OCI-LY3 (cell line): ENCODE measurements at regions not wholly inside any gene's neighbourhood (a gene's known extent, or its start where the extent isn't known, plus 50 kb on each side); places are given as distances from the start of the nearest gene placed in this dataset.
"Not testable (repeated sequence)": the region's sequence is repeated elsewhere in the genome, so short reads cannot be mapped to it uniquely, and the experiment has no call there.

Experiments used
- H2AFZ ChIP-seq: fragments of 200-600, 300-600 bp; shearing (Covaris generic); 2 replicates; pipeline ENCODE4 v1.6.0; 2014; ENCODE audit warnings: antibody characterized with exemption, low read depth, low read length
- H3K27ac ChIP-seq: fragments of 200-600, 300-600 bp; sonication (generic); 2 replicates; pipeline ENCODE4 v1.5.1; 2014; ENCODE audit warnings: mild to moderate bottlenecking, low read length, moderate library complexity, mixed read lengths
- H3K27me3 ChIP-seq: fragments of 200-600, 300-600 bp; sonication (generic); 2 replicates; pipeline ENCODE4 v1.6.1; 2014; ENCODE audit warnings: low read depth, low read length, mixed read lengths
- H3K36me3 ChIP-seq: fragments of 200-600, 300-600 bp; sonication (generic); replicated peaks from 2 replicates; pipeline ENCODE3; 2014; ENCODE audit warnings: low read depth, low read length, mixed read lengths
- H3K4me1 ChIP-seq: fragments of 300-600, 200-600 bp; sonication (generic); 2 replicates; pipeline ENCODE4 v1.6.1; 2014; ENCODE audit warnings: low read length, mixed read lengths
- H3K4me2 ChIP-seq: fragments of 200-600, 300-600 bp; sonication (generic); 2 replicates; pipeline ENCODE4 v1.6.1; 2014; ENCODE audit warnings: low read length, mixed read lengths
- H3K4me3 ChIP-seq: fragments of 300-600, 200-600 bp; sonication (generic); 2 replicates; pipeline ENCODE4 v1.5.1; 2014; ENCODE audit warnings: antibody characterized with exemption, mild to moderate bottlenecking, low read length, moderate library complexity
- H3K79me2 ChIP-seq: fragments of 300-600, 200-600 bp; shearing (Covaris generic); 2 replicates; pipeline ENCODE4 v1.6.1; 2014; ENCODE audit warnings: mild to moderate bottlenecking, low read length, mixed read lengths
- H3K9ac ChIP-seq: fragments of 300-600, 200-600 bp; shearing (Covaris generic); 2 replicates; pipeline ENCODE4 v1.6.0; 2014; ENCODE audit warnings: mild to moderate bottlenecking, low read length, moderate library complexity
- H3K9me3 ChIP-seq: fragments of 200-600, 300-600 bp; shearing (Covaris generic); 2 replicates; pipeline ENCODE4 v1.6.1; 2014; ENCODE audit warnings: low read length, mixed read lengths; ENCODE audit not compliant: insufficient read depth
- H4K20me1 ChIP-seq: fragments of 200-600, 300-600 bp; sonication (generic); 2 replicates; pipeline ENCODE4 v1.6.1; 2016; ENCODE audit warnings: low read length, mixed read lengths; ENCODE audit not compliant: insufficient read depth
- CTCF ChIP-seq: fragments of 200-600, 300-600 bp; sonication (generic); IDR thresholded peaks from 2 replicates; pipeline ENCODE4 v1.5.1; 2014; ENCODE audit warnings: antibody characterized with exemption, low read length, low read depth
- EZH2phosphoT487 ChIP-seq: fragments of 200-600 bp; shearing (Covaris generic); IDR thresholded peaks from 2 replicates; pipeline ENCODE4 v1.6.1; 2018; ENCODE audit warnings: antibody characterized with exemption, mixed run types, low read depth

- H3K9me3 ChIP-seq: no peaks in the 10 kb centered on the region
- no peak overlapping the region for H3K4me3 ChIP-seq
- no peaks in the 10 kb centered on the region for H3K36me3 ChIP-seq
- no peaks in the 10 kb centered on the region for H3K79me2 ChIP-seq
- H3K9ac ChIP-seq: no peak overlapping the region
- no peak overlapping the region for H2AFZ ChIP-seq
- no peak overlapping the region for H3K27ac ChIP-seq
- H4K20me1 ChIP-seq: no peaks in the 10 kb centered on the region
- no peak for TF ChIP-seq EZH2phosphoT487
- TF ChIP-seq CTCF: no peak
- H3K4me1 ChIP-seq: no peaks in the 10 kb centered on the region
- peaks cover 8% of the 10 kb centered on the region; the same call in 1 of the 2 replicates for H3K27me3 ChIP-seq
- H3K4me2 ChIP-seq: no peak overlapping the region
Observed at GRCh38 chr16:9663588-9663987, 518.6 kb downstream of the GRIN2A start.

GRCh38 chr16:9665851-9666271 lies 516.4 kb downstream of the GRIN2A start:
- Histone ChIP-seq H3K79me2 (no peaks in the 10 kb centered on the region), H3K4me3 (no peak overlapping the region), H3K4me2 (no peak overlapping the region), H3K4me1 (no peaks in the 10 kb centered on the region), H4K20me1 (no peaks in the 10 kb centered on the region), H3K27me3 (peaks cover 8% of the 10 kb centered on the region; the same call in 1 of the 2 replicates), H3K9ac (no peak overlapping the region), H3K27ac (no peak overlapping the region), H3K36me3 (no peaks in the 10 kb centered on the region), H3K9me3 (no peaks in the 10 kb centered on the region), H2AFZ (no peak overlapping the region)
- TF ChIP-seq EZH2phosphoT487: no peak
- TF ChIP-seq CTCF: no peak

GRCh38 chr16:9666834-9667480 lies 515.3 kb downstream of the GRIN2A start:
- no peak overlapping the region for H3K27ac ChIP-seq
- H4K20me1 ChIP-seq: no peaks in the 10 kb centered on the region
- no peak overlapping the region for H3K9ac ChIP-seq

GRCh38 chr16:9670033-9670432 lies 512.2 kb downstream of the GRIN2A start:
- Histone ChIP-seq H3K36me3 (no peaks in the 10 kb centered on the region), H3K27me3 (no peaks in the 10 kb centered on the region), H3K79me2 (no peaks in the 10 kb centered on the region), H3K27ac (no peak overlapping the region), H3K4me2 (no peak overlapping the region), H3K4me1 (no peaks in the 10 kb centered on the region), H3K9ac (no peak overlapping the region), H3K9me3 (no peaks in the 10 kb centered on the region), H4K20me1 (no peaks in the 10 kb centered on the region), H2AFZ (no peak overlapping the region), H3K4me3 (no peak overlapping the region)
- no peak for TF ChIP-seq EZH2phosphoT487
- no peak for TF ChIP-seq CTCF

More at GRCh38 chr16:9666834-9667480, 515.3 kb downstream of the GRIN2A start:
- H3K4me2 ChIP-seq: no peak overlapping the region
- H3K9me3 ChIP-seq: no peaks in the 10 kb centered on the region
- H3K27me3 ChIP-seq: peaks cover under 1% of the 10 kb centered on the region; the same call in 1 of the 2 replicates
- no peak overlapping the region for H2AFZ ChIP-seq
- TF ChIP-seq EZH2phosphoT487 (no peak), CTCF (no peak)
- H3K79me2 ChIP-seq: no peaks in the 10 kb centered on the region
- no peak overlapping the region for H3K4me3 ChIP-seq
- no peaks in the 10 kb centered on the region for H3K36me3 ChIP-seq
- H3K4me1 ChIP-seq: no peaks in the 10 kb centered on the region

GRCh38 chr16:9670616-9671015 lies 511.6 kb downstream of the GRIN2A start:
- not testable (repeated sequence) for H4K20me1 ChIP-seq, H3K36me3 ChIP-seq, H3K27me3 ChIP-seq, H2AFZ ChIP-seq, H3K27ac ChIP-seq, H3K9me3 ChIP-seq, H3K4me2 ChIP-seq, H3K4me3 ChIP-seq, H3K9ac ChIP-seq, H3K79me2 ChIP-seq, H3K4me1 ChIP-seq

- H3K9ac ChIP-seq, H3K27ac ChIP-seq, H3K4me3 ChIP-seq: not testable (repeated sequence)
Observed at GRCh38 chr16:9676560-9677300, 505.5 kb downstream of the GRIN2A start.

More at GRCh38 chr16:9676560-9677300, 505.5 kb downstream of the GRIN2A start:
- H3K4me2 ChIP-seq, H4K20me1 ChIP-seq, H3K36me3 ChIP-seq, H2AFZ ChIP-seq, H3K79me2 ChIP-seq, H3K9me3 ChIP-seq: not testable (repeated sequence)
- Histone ChIP-seq H3K4me1 (peaks cover 18% of the 10 kb centered on the region), H3K27me3 (peaks cover 21% of the 10 kb centered on the region)
